ENCODE measurements at regions not wholly inside any gene's neighbourhood (a gene's known extent, or its start where the extent isn't known, plus 50 kb on each side); places are given as distances from the start of the nearest gene placed in this dataset.

DNA sequence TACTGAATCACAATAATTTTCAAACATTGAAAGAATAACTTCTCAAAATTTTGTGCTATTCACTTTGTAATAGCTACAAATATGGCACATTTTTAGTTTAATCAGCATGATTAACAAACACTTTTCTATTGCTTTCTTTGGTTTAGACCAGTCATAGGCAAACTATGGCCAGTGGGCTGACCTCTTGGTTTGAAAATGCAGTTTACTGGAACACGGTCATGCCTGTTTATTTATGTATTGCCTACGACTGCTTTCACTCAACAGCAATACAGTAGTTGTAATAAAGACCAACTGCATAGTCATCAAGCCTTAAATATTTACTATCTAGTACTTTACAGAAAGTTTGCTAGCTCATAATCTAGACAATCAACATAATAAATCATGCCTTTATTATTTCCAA is 810.8 kb downstream of the TLE1 start:
- no peak for TF ChIP-seq CTCF (IDR thresholded peaks at IDR 0.05)
- ATAC-seq (ENCODE audit: low FRiP score) (no peak), DNase-seq (ENCODE audit: low spot score) (no peak)

DNA sequence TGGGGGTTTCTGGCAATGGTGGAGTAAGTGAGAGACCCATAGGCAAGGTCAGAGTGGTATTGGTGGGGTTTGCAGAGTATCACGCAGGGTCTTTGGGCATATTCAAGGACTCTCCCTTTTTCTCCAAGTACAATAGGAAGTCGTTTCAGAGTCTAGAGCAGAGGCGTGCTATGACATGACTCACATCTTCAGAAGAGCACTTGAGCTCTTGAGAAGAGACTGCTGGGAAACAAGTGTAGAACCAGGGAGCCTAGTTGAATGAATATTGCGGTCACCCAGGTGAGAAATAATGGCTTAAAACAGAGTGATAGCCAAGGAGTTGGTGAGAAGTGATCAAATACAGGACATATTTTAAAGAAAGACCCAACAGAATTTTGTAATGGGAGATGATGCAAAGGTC is 813.4 kb downstream of the TLE1 start:
- TF ChIP-seq CTCF (IDR thresholded peaks at IDR 0.05), result no peak
- no peak for ATAC-seq (ENCODE audit: low FRiP score)

GRCh38 chr9:80874276-80874675 is 815.1 kb downstream of the TLE1 start:
- TF ChIP-seq CTCF (IDR thresholded peaks at IDR 0.05), result no peak
- DNase-seq (ENCODE audit: low spot score) (no peak), ATAC-seq (ENCODE audit: low FRiP score) (no peak)

More for the DNA sequence above, 813.4 kb downstream of the TLE1 start:
- no peak for DNase-seq (ENCODE audit: low spot score)

DNA sequence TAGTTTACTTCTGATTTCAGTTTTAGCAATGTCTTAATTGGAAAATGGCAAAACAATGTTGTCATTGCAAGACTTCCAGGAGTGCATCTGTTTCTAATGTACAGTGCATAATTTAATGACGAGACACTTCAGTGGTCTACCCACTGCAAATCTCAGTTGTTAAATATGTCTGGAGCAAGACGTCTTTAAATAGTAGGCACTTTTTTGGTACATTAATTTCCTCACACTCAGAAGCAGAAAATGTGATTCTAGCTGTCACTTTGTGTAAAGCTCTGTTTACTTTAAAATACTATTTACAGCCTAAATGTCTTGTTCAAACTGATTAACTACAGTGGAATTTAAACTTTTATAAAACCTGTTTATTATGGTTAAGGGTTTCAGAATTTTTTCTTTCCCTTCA is 815.5 kb downstream of the TLE1 start:
- no peak for ATAC-seq (ENCODE audit: low FRiP score)
- DNase-seq (ENCODE audit: low spot score), result no peak
- no peak for TF ChIP-seq CTCF (IDR thresholded peaks at IDR 0.05)

- no peak for TF ChIP-seq CTCF (IDR thresholded peaks at IDR 0.05)
- DNase-seq (ENCODE audit: low spot score) (no peak), ATAC-seq (ENCODE audit: low FRiP score) (no peak)
These were observed 817.8 kb downstream of the TLE1 start for GRCh38 chr9:80871596-80871995.

DNA sequence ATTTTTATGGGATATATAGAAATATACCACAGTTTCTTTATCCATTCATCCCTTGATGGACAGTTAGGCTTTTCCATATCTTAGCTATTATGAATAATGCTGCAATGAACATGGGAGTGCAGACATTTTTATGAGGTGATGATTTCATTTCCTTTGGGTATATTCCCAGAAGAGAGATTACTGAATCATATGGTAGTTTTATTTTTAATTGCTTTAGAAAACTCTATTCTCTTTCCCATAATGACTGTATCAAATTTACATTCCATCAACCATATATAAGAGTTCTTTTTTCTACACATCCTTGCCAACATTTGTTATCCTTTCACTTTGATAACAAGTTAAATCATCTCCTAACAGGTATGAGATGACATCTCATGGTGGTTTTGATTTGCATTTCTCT is 821.6 kb downstream of the TLE1 start:
- ATAC-seq (ENCODE audit: low FRiP score), result no peak

More for the DNA sequence above, 821.6 kb downstream of the TLE1 start:
- DNase-seq (ENCODE audit: low spot score), result no peak
- no peak for TF ChIP-seq CTCF (IDR thresholded peaks at IDR 0.05)
